K562 (cell line): ENCODE measurements at regions not wholly inside any gene's neighbourhood (a gene's known extent, or its start where the extent isn't known, plus 50 kb on each side); places are given as distances from the start of the nearest gene placed in this dataset.
"Not testable (repeated sequence)": the region's sequence is repeated elsewhere in the genome, so short reads cannot be mapped to it uniquely, and the experiment has no call there.

Source experiments
- ATAC-seq: fragments of 200-7000 bp; cut with Tn5 transposase; 3 replicates; pipeline ENCODE4 v1.9.1; 2020; ENCODE audit warnings: moderate library complexity
- BruUV-seq: library from RNA; stranded (reverse); fragments of 400-500 nt; replicated peaks from 2 replicates; lab custom pipeline; 2021; lab: Mats Ljungman, UMichigan
- CTCF ChIA-PET: fragments of 300-600 bp; formaldehyde crosslinking; extraction: SDS; loops from one replicate; lab custom pipeline; 2021; ENCODE audit warnings: low intra/inter-chr PET ratio; lab: Yijun Ruan, JAX
- POLR2A ChIA-PET: fragments of 300-600, 350-650 bp; sonication (Branson Sonifier 250); formaldehyde crosslinking; extraction: SDS; loops from one replicate; lab custom pipeline; 2021; ENCODE audit warnings: antibody characterized with exemption, inconsistent platforms; lab: Yijun Ruan, JAX
- DNase-seq, 4 experiments: peaks; one replicate each; pipeline versions ENCODE4 v3.0.0 to v3.0.0-alpha.2; 2011 to 2018; ENCODE audit warnings: low spot score in 3 of 4, mixed read lengths in 3 of 4; ENCODE audit errors: extremely low read depth in 1 of 4
- FAIRE-seq: peaks from 2 replicates; lab custom pipeline; 2011; peaks lifted over from hg19 to GRCh38; lab: Jason Lieb, UNC
- H2AFZ ChIP-seq: 2 replicates; pipeline ENCODE4 v1.6.0; 2011; ENCODE audit warnings: low read depth, low read length, control low read depth, inconsistent platforms
- H3K27ac ChIP-seq: fragments of 200-600 bp; 3 replicates; pipeline ENCODE4 v1.8.0; 2011; ENCODE audit warnings: low read depth, mild to moderate bottlenecking, control low read depth, inconsistent platforms, low read length, moderate library complexity, mixed read lengths; ENCODE audit errors: extremely low read depth
- H3K27me3 ChIP-seq, 2 experiments: fragments of 300-600 bp in 1 of 2; 2 replicates in 1 of 2; 3 replicates in 1 of 2; pipeline versions ENCODE4 v1.6.0 to v1.8.0; 2011; ENCODE audit warnings: inconsistent platforms in 2 of 2, low read length in 2 of 2, mild to moderate bottlenecking in 1 of 2, mixed read lengths in 1 of 2, moderate library complexity in 1 of 2; ENCODE audit not compliant: control insufficient read depth in 2 of 2, insufficient read depth in 2 of 2
- H3K36me3 ChIP-seq: fragments of 300-600 bp; 3 replicates; pipeline ENCODE4 v1.8.0; 2011; ENCODE audit warnings: mild to moderate bottlenecking, low read length, inconsistent platforms; ENCODE audit not compliant: control insufficient read depth, insufficient read depth
- H3K4me1 ChIP-seq, 2 experiments: fragments of 200-600 bp in 1 of 2; replicated peaks in 1 of 2; 2 replicates in 1 of 2; 3 replicates in 1 of 2; pipeline versions ENCODE4 v1.5.1 to v1.8.0; 2011; ENCODE audit warnings: inconsistent platforms in 2 of 2, low read length in 2 of 2, mild to moderate bottlenecking in 1 of 2, mixed read lengths in 1 of 2, moderate library complexity in 1 of 2; ENCODE audit not compliant: control insufficient read depth in 2 of 2, insufficient read depth in 2 of 2
- H3K4me2 ChIP-seq: 2 replicates; pipeline ENCODE4 v1.6.1; 2011; ENCODE audit warnings: low read length, control low read depth, inconsistent platforms, mixed read lengths; ENCODE audit not compliant: insufficient read depth
- H3K4me3 ChIP-seq: fragments of 200-600 bp; sonication (generic), shearing (Covaris generic); 2 replicates; pipeline ENCODE4 v1.5.1; 2016; ENCODE audit warnings: control low read depth, inconsistent platforms
- H3K79me2 ChIP-seq: fragments of 200-600 bp; 3 replicates; pipeline ENCODE4 v1.8.0; 2011; ENCODE audit warnings: low read length, inconsistent platforms; ENCODE audit not compliant: control insufficient read depth, insufficient read depth
- H3K9ac ChIP-seq, 2 experiments: 2 replicates each; pipeline versions ENCODE4 v1.6.0 to v1.6.1; 2011; ENCODE audit warnings: low read depth in 2 of 2, low read length in 2 of 2, control low read depth in 1 of 2, inconsistent platforms in 1 of 2, mild to moderate bottlenecking in 1 of 2, mixed read lengths in 1 of 2; ENCODE audit not compliant: insufficient read depth in 1 of 2
- H3K9me1 ChIP-seq: one replicate; pipeline ENCODE4 v1.6.0; 2011; ENCODE audit warnings: inconsistent platforms, mild to moderate bottlenecking, low read length, moderate library complexity; ENCODE audit not compliant: control insufficient read depth, insufficient read depth
- H3K9me3 ChIP-seq: replicated peaks from 2 replicates; pipeline ENCODE4 v1.5.1; 2011; ENCODE audit warnings: low read depth, low read length, inconsistent platforms; ENCODE audit not compliant: control insufficient read depth, insufficient read depth
- H4K20me1 ChIP-seq: replicated peaks from 2 replicates; pipeline ENCODE4 v1.6.1; 2011; ENCODE audit warnings: low read length, inconsistent platforms, mixed read lengths; ENCODE audit not compliant: control insufficient read depth, insufficient read depth
- FOXA3 ChIP-seq, 2 experiments: fragments of 450-650 bp in 1 of 2; sonication (generic) in 1 of 2; formaldehyde crosslinking; IDR thresholded peaks in 1 of 2; conservative IDR thresholded peaks in 1 of 2; 2 replicates each; pipeline versions ENCODE4 v1.4.0 to v1.8.0; 2020 to 2022; ENCODE audit warnings: mild to moderate bottlenecking in 2 of 2, missing genetic modification reagents in 1 of 2
- FOXK2 ChIP-seq, 2 experiments: fragments of 450-650 bp; IDR thresholded peaks in 1 of 2; conservative IDR thresholded peaks in 1 of 2; 2 replicates each; pipeline ENCODE4 v1.6.1; 2016; ENCODE audit warnings: low read depth in 2 of 2, mild to moderate bottlenecking in 1 of 2
- MEIS2 ChIP-seq: fragments of 450-650 bp; IDR thresholded peaks from 2 replicates; pipeline ENCODE4 v1.6.1; 2014; ENCODE audit warnings: mild to moderate bottlenecking; ENCODE audit not compliant: partially characterized antibody
- PKNOX1 ChIP-seq: fragments of 450-650 bp; IDR thresholded peaks from 2 replicates; pipeline ENCODE4 v1.6.1; 2016
- PPARD ChIP-seq: fragments of 250-450 bp; sonication (Bioruptor Pico); IDR thresholded peaks from 2 replicates; pipeline ENCODE4 v1.8.0; 2022; ENCODE audit warnings: inconsistent platforms, mild to moderate bottlenecking, moderate library complexity
- YY1 ChIP-seq, 3 experiments: IDR thresholded peaks; 2 replicates each; pipeline ENCODE4 v1.6.1; 2011; ENCODE audit warnings: low read length in 2 of 3, mild to moderate bottlenecking in 2 of 3, moderate library complexity in 2 of 3, borderline replicate concordance in 1 of 3, control low read depth in 1 of 3, low read depth in 1 of 3; ENCODE audit not compliant: insufficient read depth in 3 of 3, insufficient replicate concordance in 2 of 3, control insufficient read depth in 1 of 3, insufficient read length in 1 of 3; ENCODE audit errors: extremely low read depth in 1 of 3
- WGBS: fragments of 100-300 bp; shearing (Covaris generic); methylation state at CpG from one replicate; pipeline ENCODE4 v1.1.6; 2016; ENCODE audit warnings: low coverage, mixed read lengths; ENCODE audit not compliant: insufficient coverage; ENCODE audit errors: missing lambda C conversion rate; 5-methylcytosine and 5-hydroxymethylcytosine counted together
- in situ Hi-C: fragments of 300-500 bp; cut with MboI; formaldehyde crosslinking; loops from 4 replicates; pipeline ENCODE4 v1.15.0; 2018; ENCODE audit warnings: inconsistent platforms, mixed read lengths
- intact Hi-C: fragments of 100-400 bp; cut with micrococcal nuclease; formaldehyde crosslinking; loops from 2 replicates; pipeline ENCODE4 v1.14.2; 2022

GRCh38 chr1:86633306-86633838 is 71.0 kb upstream of the SH3GLB1 start:
- H2AFZ ChIP-seq: peak overlapping the region; percentile 47
- H3K79me2 ChIP-seq, H3K9me1 ChIP-seq, H3K36me3 ChIP-seq, H3K9ac ChIP-seq, H3K4me1 ChIP-seq, H4K20me1 ChIP-seq, DNase-seq, H3K4me3 ChIP-seq, intact Hi-C loops, H3K27me3 ChIP-seq, H3K9me3 ChIP-seq, H3K27ac ChIP-seq, CTCF ChIA-PET, BruUV-seq, in situ Hi-C loops, FAIRE-seq: not testable (repeated sequence)
- 5% methylated on average over 4 of the region's 7 CpGs for WGBS
- ATAC-seq: peak; percentile 54; the same call in 1 of the 3 replicates
- peak; percentile 52 to 70; a peak in 3 of 4 replicates for TF ChIP-seq FOXK2 (conservative IDR thresholded peaks at IDR 0.05 in 1 of 2, IDR thresholded peaks at IDR 0.05 in 1 of 2; ENCODE audit: low read depth in 2 of 2)
- TF ChIP-seq FOXA3 (CRISPR knock-in tag; conservative IDR thresholded peaks at IDR 0.05 in 1 of 2, IDR thresholded peaks at IDR 0.05 in 1 of 2): 0 out of 4 replicates have a peak, but pooled peaks of 1 of the 2 experiments have one; percentile 25
- POLR2A ChIA-PET: interaction anchor here (0.6 kb wide), 1 partner anchor 851 kb away, joined by 3 read pairs; no protein-coding TSS in a partner anchor
- H3K4me2 ChIP-seq: peak overlapping the region; percentile 40

- ChIA-PET POLR2A (interaction anchor here (0.6 kb wide), 1 partner anchor 852 kb away, joined by 3 read pairs; no protein-coding TSS in a partner anchor), CTCF (no interaction called here)
- no peaks in the 10 kb centered on the region for H3K27me3 ChIP-seq
- H2AFZ ChIP-seq: peak overlapping the region; percentile 47
- H3K4me1 ChIP-seq: no peaks in the 10 kb centered on the region
- 11% methylated on average over 3 of the region's 3 CpGs for WGBS
- no peaks in the 10 kb centered on the region for H3K79me2 ChIP-seq
- H4K20me1 ChIP-seq: no peaks in the 10 kb centered on the region
- no TSS peak for BruUV-seq
- no peak for DNase-seq
- H3K9me3 ChIP-seq: no peaks in the 10 kb centered on the region
- no peak overlapping the region for H3K27ac ChIP-seq
- intact Hi-C loops: no loop called here
- no peaks in the 10 kb centered on the region for H3K9me1 ChIP-seq
- TF ChIP-seq YY1 (IDR thresholded peaks at IDR 0.05; ENCODE audit: borderline replicate concordance in 1 of 3, control insufficient read depth in 1 of 3, extremely low read depth in 1 of 3, insufficient read depth in 3 of 3, insufficient read length in 1 of 3, insufficient replicate concordance in 2 of 3, low read depth in 1 of 3, low read length in 2 of 3) (peak in 1 of 3 experiments; percentile 29), MEIS2 (peak; percentile 58), PKNOX1 (peak; percentile 29; the same call in 1 of the 2 replicates), PPARD (CRISPR knock-in tag) (no peak)
- ATAC-seq: no peak
- H3K9ac ChIP-seq: no peak overlapping the region
- in situ Hi-C loops: no loop called here
- H3K4me2 ChIP-seq: peak overlapping the region; percentile 40
- FAIRE-seq: no peak
- H3K4me3 ChIP-seq: no peak overlapping the region
- no peaks in the 10 kb centered on the region for H3K36me3 ChIP-seq
These were observed 70.5 kb upstream of the SH3GLB1 start for GRCh38 chr1:86633921-86634320.
